ENCODE measurements at regions not wholly inside any gene's neighbourhood (a gene's known extent, or its start where the extent isn't known, plus 50 kb on each side); places are given as distances from the start of the nearest gene placed in this dataset.

DNA sequence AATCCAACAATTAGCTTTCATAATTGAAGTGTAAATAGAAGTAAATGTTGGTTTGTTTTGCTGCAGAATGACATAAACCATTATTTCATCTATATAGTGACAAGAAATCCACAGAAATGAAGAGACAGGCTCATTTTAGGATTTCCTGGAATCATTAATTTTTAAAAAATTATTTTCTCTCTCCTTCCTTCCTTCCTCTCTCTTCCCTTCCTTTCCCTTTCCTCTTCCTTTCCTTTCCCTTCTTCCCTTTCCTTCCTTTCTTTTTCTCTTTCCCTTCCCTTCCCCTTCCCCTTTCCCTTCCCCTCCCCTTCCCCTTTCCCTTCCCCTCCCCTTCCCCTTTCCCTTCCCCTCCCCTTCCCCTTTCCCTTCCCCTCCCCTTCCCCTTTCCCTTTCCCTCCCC, 51.2 kb upstream of the KMT2C start:
- TF ChIP-seq, protein P1, sequence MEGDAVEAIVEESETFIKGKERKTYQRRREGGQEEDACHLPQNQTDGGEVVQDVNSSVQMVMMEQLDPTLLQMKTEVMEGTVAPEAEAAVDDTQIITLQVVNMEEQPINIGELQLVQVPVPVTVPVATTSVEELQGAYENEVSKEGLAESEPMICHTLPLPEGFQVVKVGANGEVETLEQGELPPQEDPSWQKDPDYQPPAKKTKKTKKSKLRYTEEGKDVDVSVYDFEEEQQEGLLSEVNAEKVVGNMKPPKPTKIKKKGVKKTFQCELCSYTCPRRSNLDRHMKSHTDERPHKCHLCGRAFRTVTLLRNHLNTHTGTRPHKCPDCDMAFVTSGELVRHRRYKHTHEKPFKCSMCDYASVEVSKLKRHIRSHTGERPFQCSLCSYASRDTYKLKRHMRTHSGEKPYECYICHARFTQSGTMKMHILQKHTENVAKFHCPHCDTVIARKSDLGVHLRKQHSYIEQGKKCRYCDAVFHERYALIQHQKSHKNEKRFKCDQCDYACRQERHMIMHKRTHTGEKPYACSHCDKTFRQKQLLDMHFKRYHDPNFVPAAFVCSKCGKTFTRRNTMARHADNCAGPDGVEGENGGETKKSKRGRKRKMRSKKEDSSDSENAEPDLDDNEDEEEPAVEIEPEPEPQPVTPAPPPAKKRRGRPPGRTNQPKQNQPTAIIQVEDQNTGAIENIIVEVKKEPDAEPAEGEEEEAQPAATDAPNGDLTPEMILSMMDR (conservative IDR thresholded peaks at IDR 0.05; ENCODE audit: low read depth, low read length) = no peak
- no peak for TF ChIP-seq EZH2 (IDR thresholded peaks at IDR 0.05; ENCODE audit: borderline replicate concordance, low read depth, low read length, poor library complexity, severe bottlenecking)
